Dermis microvascular lymphatic vessel endothelial cell (primary cell): ENCODE measurements at regions not wholly inside any gene's neighbourhood (a gene's known extent, or its start where the extent isn't known, plus 50 kb on each side); places are given as distances from the start of the nearest gene placed in this dataset.

Experiments
- DNase-seq, 2 donors: peaks; one replicate each; pipeline versions ENCODE4 v3.0.0 to v3.0.0-alpha.2; 2010; ENCODE audit warnings: low read depth in 2 of 2

GRCh38 chr3:76768912-76769311, 271.0 kb upstream of the ROBO2 start:
- DNase-seq: no peak

DNA sequence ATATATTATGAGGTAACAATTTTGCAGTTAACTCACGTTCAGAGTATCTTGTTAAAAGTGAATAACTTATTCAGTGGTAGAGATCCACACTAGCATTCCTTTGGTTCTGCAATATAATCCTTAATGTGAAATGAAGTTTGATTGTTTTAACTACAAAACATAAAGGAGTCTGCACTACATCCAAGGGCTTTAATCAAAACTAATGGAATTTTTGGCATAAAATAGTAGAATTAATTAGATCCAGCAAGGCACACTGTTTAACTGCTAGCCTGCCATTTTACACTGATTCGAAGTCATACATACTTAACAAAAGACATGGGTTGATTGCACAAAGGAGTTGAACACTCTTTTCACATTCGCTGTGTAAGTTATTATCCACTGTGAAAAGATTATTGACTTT, 263.0 kb upstream of the ROBO2 start:
- DNase-seq: no peak

DNA sequence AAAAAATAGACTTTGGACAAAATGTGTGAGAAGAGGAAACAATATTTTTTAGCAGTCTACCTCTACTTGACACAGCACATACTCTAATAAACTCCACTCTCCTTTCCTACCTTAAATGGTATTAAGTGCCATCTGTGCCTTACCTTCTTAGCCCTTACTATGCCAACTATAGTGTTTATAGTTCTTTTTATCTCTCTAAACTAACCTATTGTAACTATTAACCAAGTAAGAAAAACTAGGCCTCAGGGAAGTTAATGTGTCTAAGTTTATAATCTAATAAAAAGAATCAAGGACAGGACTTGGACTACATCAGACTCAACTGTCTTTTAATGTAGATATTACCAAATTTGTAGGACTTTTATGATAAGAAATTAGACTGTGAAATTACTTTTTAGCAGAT, 251.7 kb upstream of the ROBO2 start:
- no peak for DNase-seq

- no peak for DNase-seq
These were observed 250.7 kb upstream of the ROBO2 start for GRCh38 chr3:76789237-76789636.

DNA sequence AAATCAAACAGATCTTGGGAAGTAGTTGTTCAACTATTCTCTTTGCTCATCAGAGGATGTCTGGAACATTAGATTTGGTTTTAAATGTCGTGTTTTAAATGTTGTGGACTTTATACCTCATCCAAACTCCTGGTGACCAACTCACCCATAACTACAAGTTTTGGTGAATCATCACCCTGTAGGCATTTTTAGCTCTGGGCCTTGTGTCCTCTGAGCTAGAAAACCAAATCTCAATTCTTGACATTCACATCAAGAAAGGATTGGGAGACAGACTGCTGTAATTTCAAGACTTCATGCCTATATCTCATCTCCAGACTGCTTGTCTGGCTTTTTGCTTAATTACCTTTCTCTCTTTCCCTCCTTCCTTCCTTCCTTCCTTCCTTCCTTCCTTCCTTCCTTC, 228.5 kb upstream of the ROBO2 start:
- DNase-seq: no peak

GRCh38 chr3:76812649-76813242, 227.2 kb upstream of the ROBO2 start:
- no peak for DNase-seq

DNA sequence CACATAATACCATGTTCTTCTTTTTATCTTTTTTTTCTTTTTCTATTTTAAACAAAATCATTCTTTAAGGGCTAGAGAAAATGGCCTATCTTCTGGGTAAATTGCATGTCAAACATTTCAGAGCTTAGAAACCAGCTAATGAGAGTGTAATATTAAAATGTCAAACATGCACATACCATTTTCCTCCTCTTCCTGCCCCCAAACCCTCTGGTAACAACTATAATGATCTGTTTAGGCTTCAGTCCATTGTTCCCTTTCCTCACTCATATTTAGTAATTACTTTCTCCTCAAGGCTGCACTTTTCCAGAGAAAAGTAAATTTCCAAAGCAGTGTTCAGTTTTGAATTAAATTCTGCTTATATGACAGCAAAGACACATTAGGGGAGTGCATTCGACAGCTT, 224.3 kb upstream of the ROBO2 start:
- no peak for DNase-seq

GRCh38 chr3:76820481-76820880, 219.4 kb upstream of the ROBO2 start:
- no peak for DNase-seq

- no peak for DNase-seq
These were observed 215.2 kb upstream of the ROBO2 start for GRCh38 chr3:76824658-76825240.

- DNase-seq: no peak
These were observed 213.0 kb upstream of the ROBO2 start for GRCh38 chr3:76826861-76827260.

DNA sequence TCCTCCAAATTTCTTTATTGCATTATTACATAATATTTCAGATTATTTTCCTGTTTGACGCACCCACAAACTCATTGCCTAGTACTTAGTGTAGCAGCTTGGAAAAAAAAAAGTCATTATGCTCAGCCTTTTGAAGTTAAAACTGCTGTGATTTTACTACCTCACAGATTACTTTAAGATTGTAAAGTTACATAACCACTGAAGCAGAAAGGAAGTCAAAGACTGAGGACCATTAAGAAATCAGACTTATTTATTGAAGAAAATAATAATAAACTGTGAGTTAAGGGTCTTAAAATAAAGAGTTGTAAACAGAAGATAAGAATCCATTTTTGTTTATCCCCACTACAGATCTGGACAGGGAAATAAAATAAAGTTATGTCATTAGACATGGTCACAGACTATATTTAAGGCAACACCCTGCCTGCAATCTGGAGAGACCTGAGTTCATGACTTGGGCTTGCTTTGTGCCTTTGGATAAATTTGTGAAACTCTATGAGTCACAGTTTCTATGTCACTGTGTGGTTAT, 212.1 kb upstream of the ROBO2 start:
- DNase-seq: no peak

- DNase-seq: no peak
These were observed 205.2 kb upstream of the ROBO2 start for GRCh38 chr3:76834657-76835056.

GRCh38 chr3:76841747-76842146, 198.2 kb upstream of the ROBO2 start:
- no peak for DNase-seq

DNA sequence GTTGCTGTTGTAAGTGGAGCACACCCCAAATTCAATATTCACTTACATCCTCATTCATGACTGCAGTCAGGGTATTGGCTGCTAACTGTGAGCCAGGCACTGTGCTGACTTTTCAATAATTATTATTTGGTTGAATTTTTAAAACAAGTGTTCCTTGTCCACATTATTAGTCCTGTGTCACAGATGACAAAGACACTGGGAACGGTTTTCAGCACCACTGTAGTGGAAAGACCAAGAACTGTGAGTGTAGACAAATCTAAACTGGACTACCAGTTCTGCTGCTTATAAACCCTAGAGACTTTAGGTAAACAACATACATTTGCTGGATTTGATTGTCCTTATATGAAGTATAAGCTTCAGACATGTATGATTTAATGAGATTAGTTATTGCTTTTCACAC, 197.7 kb upstream of the ROBO2 start:
- no peak for DNase-seq

DNA sequence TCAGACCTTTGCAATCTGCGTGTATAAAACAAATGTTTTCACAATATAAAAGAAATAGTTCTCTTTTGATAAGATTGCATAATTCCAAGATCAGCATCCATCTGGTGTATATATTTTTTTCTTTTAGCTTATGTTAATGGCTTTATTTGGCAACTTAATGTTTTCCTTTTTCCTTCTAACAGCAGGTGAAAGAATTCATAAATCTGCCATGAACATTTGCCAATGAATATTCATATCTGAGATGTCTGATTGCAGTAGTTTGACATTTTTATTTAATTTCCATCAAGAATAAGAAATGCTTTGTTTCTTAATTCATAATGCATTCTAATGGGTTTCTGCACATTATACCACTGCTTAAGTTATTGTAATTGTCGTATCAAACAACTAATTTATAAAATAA, 184.4 kb upstream of the ROBO2 start:
- DNase-seq: no peak

DNA sequence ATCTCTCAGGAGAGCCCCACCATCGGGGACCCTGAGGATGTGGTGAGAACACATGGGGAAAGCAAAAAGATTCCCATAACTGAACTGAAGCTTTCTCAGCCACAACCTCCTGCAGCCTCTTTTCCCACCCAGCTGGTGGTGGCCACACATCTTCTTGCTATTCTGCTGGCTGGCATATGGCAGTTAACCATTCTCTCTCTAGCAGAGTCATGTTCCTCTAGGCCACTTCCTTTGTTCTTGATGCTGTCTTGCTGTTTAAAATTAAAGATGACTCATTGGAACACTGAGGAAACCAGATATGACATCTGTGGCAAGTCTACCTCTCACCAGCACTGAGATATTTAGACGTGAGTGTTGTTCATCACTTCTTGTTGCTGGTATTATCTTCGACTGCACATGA, 180.3 kb upstream of the ROBO2 start:
- DNase-seq: no peak

DNA sequence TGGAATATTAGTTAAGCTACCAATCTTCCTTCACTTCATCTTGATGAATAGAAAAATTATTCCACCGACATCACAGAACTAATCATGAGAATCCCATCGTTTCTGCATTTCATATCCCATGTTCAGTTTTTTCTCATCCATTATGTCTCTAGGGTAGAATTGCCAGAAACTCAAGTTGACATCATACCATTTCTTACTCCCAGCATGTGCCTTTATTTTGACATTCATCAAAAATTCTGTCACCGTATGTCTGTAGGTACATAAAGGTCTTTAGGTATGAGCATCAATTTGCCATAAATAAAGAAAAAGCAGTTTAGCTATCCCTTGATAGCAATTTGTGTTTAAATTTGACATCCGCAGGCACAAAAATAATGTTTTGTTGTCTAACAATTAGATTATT, 175.5 kb upstream of the ROBO2 start:
- DNase-seq: no peak

- DNase-seq: no peak
These were observed 173.0 kb upstream of the ROBO2 start for GRCh38 chr3:76866729-76867408.

DNA sequence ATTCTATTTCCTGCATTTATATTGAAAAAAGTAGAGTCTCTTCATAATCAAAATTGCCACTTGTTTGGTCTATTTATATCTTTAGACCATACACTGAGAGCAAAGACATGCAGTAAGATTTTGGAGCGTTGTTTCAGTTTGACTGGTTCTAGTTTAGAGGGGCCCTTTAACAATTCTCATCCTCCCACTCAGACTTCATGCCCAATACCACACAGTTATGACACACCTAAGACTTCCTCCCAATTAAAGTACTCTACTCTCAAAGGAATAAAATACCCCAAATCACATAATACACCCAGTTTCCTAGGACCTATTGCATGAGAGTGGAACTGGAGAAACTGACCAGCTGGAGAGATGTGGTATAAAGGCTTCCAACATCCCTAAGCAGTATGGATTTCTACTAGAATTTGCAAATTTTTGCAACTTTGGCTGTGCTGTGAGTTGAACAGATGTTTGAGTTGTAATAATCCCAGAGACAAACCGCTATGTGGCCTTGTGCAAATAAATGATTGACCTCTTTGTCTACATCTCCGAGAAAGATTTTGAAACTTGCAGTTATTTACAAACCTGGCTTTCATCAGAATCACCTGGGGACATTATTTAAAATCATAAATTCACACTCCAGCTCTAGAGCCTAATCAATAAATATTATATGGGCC, 170.0 kb upstream of the ROBO2 start:
- no peak for DNase-seq

GRCh38 chr3:76871655-76872054, 168.2 kb upstream of the ROBO2 start:
- no peak for DNase-seq

DNA sequence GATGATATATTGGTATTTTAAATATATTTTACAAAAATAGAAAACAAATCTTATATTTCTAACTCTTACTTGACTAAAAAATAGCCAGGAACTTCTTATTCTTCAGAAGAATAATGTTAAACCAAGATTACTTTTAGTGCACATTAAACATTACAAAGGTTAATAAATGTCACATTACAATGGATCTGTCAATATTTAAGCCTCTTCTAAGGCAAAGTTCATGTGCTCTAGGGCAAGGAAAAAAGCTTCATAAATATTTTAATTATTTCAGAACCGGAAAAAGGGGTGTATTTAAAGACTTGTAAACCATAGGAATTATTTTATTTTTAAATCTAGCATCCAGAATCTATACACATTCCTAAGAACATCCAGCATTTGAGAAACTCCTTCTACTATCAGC, 166.9 kb upstream of the ROBO2 start:
- no peak for DNase-seq

- no peak for DNase-seq
These were observed 166.2 kb upstream of the ROBO2 start for GRCh38 chr3:76873532-76874242.
